ENCODE measurements at regions not wholly inside any gene's neighbourhood (a gene's known extent, or its start where the extent isn't known, plus 50 kb on each side); places are given as distances from the start of the nearest gene placed in this dataset.

DNA sequence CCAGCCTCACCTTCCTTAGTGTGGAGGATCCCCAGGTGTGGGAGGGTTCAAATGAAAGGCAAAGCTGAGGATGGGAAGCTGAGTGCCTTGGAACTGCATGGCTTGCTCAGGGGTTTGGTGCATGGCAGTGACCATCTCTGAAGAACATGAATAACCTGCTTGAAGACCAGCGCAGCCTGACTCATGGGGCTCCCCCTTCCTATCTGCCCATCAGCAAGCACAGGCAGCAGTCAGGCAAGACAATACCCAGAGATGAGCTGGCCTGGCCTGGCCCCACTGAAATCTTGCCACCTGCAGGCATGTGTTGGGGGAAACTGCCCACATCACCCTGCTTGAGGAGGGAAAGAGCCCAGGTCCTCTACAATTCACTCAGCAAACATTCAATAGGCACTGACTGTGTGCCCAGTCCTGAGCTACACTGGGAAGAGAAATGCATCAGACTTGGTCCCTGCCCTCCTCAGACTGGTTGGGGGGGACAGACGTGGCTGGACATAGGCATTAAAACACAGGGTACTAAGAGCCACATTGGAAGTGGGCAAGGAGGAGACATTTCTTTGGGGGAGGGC lies 105.0 kb upstream of the ALDH1B1 start:
- H3K27ac ChIP-seq (ENCODE audit: low read depth in 1 of 2, low read length in 2 of 2) = no peak overlapping the region
- Mint-ChIP-seq H3K36me3 (no peaks in the 10 kb centered on the region), H3K27ac (no peak overlapping the region), H3K4me1 (no peaks in the 10 kb centered on the region), H3K9me3 (peaks cover 0 to 3% (median 0%) of the 10 kb centered on the region in 7 donors), H3K4me3 (no peak overlapping the region), H3K27me3 (ENCODE audit: low read depth in 3 of 3) (peaks cover 0 to 3% (median 2%) of the 10 kb centered on the region in 3 donors)
- H3K4me3 ChIP-seq (replicated peaks in 1 of 3; ENCODE audit: low read depth in 2 of 3, low read length in 3 of 3) = no peak overlapping the region
- no peak for TF ChIP-seq CTCF (IDR thresholded peaks at IDR 0.05)
- WGBS (ENCODE audit: insufficient coverage) = 86% methylated on average over 2 of the region's 2 CpGs
- no peak overlapping the region for H3K4me2 ChIP-seq (replicated peaks; ENCODE audit: extremely low read depth, low read length, poor library complexity, severe bottlenecking)
- H4K20me1 ChIP-seq (ENCODE audit: insufficient read depth, low read length) = no peaks in the 10 kb centered on the region
- H3K36me3 ChIP-seq (replicated peaks in 1 of 2; ENCODE audit: control insufficient read depth in 1 of 2, insufficient read depth in 2 of 2, low read length in 2 of 2) = no peaks in the 10 kb centered on the region
- no peaks in the 10 kb centered on the region for H3K9me3 ChIP-seq (replicated peaks in 1 of 2; ENCODE audit: control insufficient read depth in 1 of 2, insufficient read depth in 1 of 2, low read length in 2 of 2)
- DNase-seq = no peak
- H3K27me3 ChIP-seq (ENCODE audit: control insufficient read depth in 2 of 2, insufficient read depth in 2 of 2, low read length in 2 of 2) = no peaks in the 10 kb centered on the region
- intact Hi-C loops (cut with micrococcal nuclease) = no loop called here
- no peaks in the 10 kb centered on the region for H3K79me2 ChIP-seq (ENCODE audit: insufficient read depth, low read length)
- no peak overlapping the region for H2AFZ ChIP-seq (ENCODE audit: insufficient read depth, low read depth, low read length, poor library complexity, severe bottlenecking)
- no peak overlapping the region for H3K9ac ChIP-seq (ENCODE audit: insufficient read depth, low read length, poor library complexity, severe bottlenecking)
- H3K4me1 ChIP-seq (ENCODE audit: control insufficient read depth in 1 of 2, insufficient read depth in 2 of 2, low read length in 2 of 2) = no peaks in the 10 kb centered on the region

DNA sequence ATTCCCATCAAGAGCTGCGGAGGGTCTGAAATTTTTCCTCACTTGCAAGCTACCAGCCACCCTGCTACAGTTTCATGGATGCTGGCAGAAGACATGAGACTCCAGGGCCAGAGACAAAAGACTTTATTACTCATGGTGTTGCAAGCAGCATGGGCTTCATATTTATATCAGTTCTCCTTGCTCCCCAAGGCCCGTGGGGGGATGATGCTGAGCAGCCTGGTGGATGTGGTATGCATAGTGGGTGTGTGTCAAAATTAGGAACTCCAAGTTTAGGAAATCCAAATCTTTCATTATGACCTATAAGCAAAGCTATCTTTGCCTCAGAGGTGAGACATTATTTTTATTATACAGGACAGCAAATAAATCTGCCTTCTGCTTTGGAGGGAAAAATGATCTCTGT lies 105.7 kb upstream of the ALDH1B1 start:
- no peaks in the 10 kb centered on the region for H3K36me3 ChIP-seq (replicated peaks in 1 of 2; ENCODE audit: control insufficient read depth in 1 of 2, insufficient read depth in 2 of 2, low read length in 2 of 2)
- H3K36me3 Mint-ChIP-seq = no peaks in the 10 kb centered on the region
- no CpG with 5 or more reads among the region's 2 CpGs for WGBS (ENCODE audit: insufficient coverage)
- no peak overlapping the region for H3K9ac ChIP-seq (ENCODE audit: insufficient read depth, low read length, poor library complexity, severe bottlenecking)
- no peak overlapping the region for H2AFZ ChIP-seq (ENCODE audit: insufficient read depth, low read depth, low read length, poor library complexity, severe bottlenecking)
- no peak overlapping the region for H3K27ac ChIP-seq (ENCODE audit: low read depth in 1 of 2, low read length in 2 of 2)
- intact Hi-C loops (cut with micrococcal nuclease) = no loop called here
- no peaks in the 10 kb centered on the region for H3K27me3 ChIP-seq (ENCODE audit: control insufficient read depth in 2 of 2, insufficient read depth in 2 of 2, low read length in 2 of 2)
- H3K4me2 ChIP-seq (replicated peaks; ENCODE audit: extremely low read depth, low read length, poor library complexity, severe bottlenecking) = no peak overlapping the region
- no peak overlapping the region for H3K4me3 Mint-ChIP-seq
- no peaks in the 10 kb centered on the region for H3K4me1 Mint-ChIP-seq
- no peak for TF ChIP-seq CTCF (IDR thresholded peaks at IDR 0.05)
- no peaks in the 10 kb centered on the region for H3K9me3 ChIP-seq (replicated peaks in 1 of 2; ENCODE audit: control insufficient read depth in 1 of 2, insufficient read depth in 1 of 2, low read length in 2 of 2)
- no peak for DNase-seq
- no peak overlapping the region for H3K4me3 ChIP-seq (replicated peaks in 1 of 3; ENCODE audit: low read depth in 2 of 3, low read length in 3 of 3)
- no peaks in the 10 kb centered on the region for H4K20me1 ChIP-seq (ENCODE audit: insufficient read depth, low read length)
- H3K27me3 Mint-ChIP-seq (ENCODE audit: low read depth in 3 of 3) = peaks cover 0 to 3% (median 3%) of the 10 kb centered on the region in 3 donors
- H3K4me1 ChIP-seq (ENCODE audit: control insufficient read depth in 1 of 2, insufficient read depth in 2 of 2, low read length in 2 of 2) = no peaks in the 10 kb centered on the region
- H3K27ac Mint-ChIP-seq = no peak overlapping the region
- H3K79me2 ChIP-seq (ENCODE audit: insufficient read depth, low read length) = no peaks in the 10 kb centered on the region
- H3K9me3 Mint-ChIP-seq = peaks cover 0 to 3% (median 0%) of the 10 kb centered on the region in 7 donors

Data from CD14-positive monocyte (primary cell).